ENCODE measurements at regions not wholly inside any gene's neighbourhood (a gene's known extent, or its start where the extent isn't known, plus 50 kb on each side); places are given as distances from the start of the nearest gene placed in this dataset.

DNA sequence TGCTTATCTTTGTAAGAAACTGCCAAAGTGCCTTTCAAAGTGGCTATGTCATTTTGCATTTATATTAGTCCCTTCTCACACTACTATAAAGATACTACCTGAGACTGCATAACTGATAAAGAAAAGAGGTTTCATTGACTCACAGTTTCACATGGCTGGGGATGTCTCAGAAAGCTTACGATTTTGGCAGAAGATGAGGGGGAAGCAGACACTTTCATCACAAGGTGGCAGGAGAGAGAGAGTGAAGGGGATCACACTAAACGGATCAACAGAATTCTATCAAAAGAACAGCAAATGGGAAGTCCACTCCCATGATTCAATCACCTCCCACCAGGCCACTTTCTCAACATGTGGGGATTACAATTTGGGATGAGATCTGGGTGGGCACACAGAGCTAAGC, 1352.0 kb upstream of the B3GALT2 start:
- no peak for DNase-seq (ENCODE audit: low spot score)

DNA sequence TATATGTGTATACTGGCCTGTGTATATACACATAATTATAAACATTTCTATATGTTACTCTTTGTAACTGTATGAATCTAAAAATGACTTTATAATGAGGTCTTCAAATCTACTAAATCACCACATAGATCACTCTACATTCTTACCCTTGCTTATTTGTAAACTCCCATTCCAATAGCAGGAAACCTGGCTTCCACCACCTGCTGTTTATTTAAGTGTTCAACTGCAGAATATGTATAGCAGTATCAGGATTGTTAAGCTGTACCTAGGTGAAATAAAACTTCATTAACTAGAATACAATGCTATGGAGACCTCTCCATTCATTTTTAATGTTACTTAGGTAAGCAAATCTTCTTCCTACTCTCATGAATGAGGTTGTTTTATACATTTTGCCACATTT, 1351.1 kb upstream of the B3GALT2 start:
- DNase-seq (ENCODE audit: low spot score) = no peak

DNA sequence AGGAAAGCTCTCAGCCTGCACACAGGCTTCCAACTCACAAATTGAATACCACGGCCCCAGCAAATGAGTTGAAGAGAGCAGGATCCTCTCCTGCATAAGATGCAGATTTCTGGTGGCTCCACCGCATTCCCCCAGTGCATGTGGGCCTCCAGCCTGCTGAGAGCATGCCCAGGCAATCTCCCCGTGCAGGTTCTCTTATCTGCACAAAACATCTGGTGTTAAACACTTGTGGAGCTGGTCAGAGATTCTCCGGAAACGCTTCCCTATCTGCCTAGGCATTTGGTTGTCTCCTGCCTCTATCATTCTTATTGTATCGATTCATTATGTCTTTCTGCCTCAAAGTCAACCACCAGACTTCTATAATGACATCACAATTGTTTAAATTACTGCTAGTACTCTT, 1349.0 kb upstream of the B3GALT2 start:
- DNase-seq (ENCODE audit: low spot score) = no peak

DNA sequence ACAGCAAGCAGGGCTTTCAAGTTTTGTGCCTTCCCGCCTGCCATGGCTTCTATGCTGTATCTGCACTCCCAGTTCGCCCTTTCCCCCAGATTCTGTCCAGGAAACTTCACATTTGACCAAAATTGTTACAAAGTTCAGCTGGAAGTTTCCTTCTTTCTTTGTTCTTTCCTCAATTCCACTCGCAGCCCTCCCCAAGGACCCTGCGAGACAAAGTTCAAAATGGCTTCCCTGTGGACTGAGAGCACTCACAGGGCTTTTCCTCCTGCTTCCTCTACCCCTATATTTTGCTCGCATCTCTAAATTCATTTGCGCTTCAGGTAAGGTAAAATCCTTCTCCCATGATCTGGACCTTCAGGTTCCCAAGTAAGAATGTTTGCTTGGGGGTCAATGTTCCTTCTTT, 1348.4 kb upstream of the B3GALT2 start:
- DNase-seq (ENCODE audit: low spot score) = no peak

DNA sequence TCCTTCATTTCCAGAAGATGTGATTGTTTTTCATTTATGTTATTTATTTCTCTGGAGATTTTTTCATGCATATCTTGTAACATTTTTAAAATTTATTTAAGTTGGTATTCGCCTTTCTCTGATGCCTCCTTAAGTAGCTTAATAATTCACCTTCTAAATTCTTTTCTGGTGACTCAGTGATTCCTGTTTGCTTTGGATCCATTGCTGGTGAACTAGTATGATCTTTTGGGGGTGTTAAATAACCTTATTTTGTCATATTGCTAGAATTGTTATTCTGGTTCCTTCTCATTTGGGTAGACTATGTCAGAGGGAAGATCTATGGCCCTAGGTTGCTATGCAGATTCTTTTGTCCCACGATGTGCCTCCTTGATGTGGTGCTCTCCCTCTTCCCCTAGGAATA, 1347.2 kb upstream of the B3GALT2 start:
- no peak for DNase-seq (ENCODE audit: low spot score)

DNA sequence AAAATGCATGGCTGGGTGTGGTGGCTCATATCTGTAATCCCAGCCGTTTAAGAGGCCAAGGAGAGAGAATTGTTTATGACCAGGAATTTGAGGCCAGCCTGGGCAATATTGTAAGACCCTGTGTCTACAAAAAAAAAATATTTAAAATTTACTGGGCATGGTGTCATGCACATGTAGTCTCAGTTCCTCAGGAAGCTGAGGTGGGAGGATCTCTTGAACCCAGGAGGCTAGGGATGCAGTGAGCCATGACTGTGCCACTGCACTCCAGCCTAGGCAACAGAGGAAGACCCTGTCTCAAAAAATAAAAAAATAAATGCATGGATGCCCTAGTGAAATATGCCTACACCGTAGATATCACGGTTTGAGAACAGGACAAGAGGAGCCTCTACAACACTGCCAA, 1331.2 kb upstream of the B3GALT2 start:
- no peak for DNase-seq (ENCODE audit: low spot score)

DNA sequence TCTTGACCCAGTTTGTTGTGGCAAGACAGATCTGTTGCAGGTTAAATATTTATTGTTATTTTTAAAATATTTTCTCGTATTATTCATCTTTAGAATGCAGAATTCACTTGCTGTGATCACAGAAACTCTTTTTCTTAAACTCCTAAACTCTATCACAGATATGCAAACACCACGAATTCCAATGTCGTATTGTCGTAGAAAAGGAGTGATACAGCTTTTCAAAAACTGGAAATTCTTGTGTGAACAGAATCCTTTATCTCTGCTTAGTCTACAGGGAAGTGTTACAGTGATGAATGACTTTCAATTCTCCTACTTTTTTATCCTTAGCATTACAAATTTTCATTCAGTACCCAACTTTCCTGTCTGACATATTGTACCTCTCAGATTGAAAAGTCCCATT, 1329.5 kb upstream of the B3GALT2 start:
- no peak for DNase-seq (ENCODE audit: low spot score)

DNA sequence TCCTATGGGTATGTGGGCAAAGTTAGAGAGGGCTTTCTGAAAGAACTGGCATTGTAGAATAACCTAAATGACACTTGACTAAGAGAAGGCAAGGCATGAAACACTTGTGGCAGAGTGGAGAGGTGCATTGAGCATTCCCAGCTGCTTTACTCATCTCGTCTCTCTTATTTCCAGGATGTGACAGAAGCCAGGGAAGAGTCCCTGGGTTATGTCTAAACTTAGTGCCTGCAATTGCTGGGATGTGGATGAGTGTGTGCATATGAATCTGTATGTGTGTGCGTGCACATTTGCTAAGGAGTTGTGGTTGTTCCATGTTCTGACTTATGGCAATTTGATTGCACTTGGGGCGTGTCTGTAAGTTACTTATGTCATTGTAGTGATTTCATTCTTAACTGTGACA, 1326.5 kb upstream of the B3GALT2 start:
- no peak for DNase-seq (ENCODE audit: low spot score)

DNA sequence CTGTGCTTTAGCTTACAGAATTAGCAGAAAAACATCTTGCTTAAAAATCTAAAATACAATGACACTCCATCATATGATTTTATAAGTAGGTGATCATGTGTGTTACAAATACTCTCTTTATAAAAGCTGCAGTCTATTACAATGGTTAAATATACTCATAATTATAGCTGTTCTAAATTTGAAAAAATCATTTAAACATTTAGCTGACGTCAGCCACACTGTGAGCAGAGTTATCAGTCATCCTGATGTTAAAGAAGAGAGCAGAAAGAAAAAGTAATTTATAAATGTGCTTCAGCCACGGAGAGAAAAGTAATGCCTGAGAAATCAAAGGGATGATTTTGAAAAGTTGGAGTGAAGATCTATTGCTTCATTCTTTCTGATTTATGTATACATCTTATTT, 1325.9 kb upstream of the B3GALT2 start:
- no peak for DNase-seq (ENCODE audit: low spot score)

DNA sequence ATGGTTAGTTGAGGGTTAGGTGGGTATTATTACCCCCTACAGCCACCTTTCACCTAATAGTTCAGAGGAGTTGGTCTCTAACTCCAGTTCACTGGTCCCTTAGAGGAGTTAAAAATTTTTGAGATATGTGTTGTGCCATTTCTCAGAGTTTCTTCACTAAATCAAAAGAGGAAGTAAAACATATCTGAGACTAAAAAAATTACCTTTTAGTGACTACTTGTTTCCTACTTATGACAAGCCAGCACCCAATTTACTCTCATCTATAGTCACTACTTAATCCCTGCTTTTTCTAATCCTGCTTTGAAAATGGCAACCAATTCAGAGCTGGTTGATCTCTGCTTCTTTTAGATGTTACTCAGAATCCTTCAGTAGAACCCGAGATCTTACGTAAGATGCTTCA, 1316.8 kb upstream of the B3GALT2 start:
- DNase-seq (ENCODE audit: low spot score) = no peak

DNA sequence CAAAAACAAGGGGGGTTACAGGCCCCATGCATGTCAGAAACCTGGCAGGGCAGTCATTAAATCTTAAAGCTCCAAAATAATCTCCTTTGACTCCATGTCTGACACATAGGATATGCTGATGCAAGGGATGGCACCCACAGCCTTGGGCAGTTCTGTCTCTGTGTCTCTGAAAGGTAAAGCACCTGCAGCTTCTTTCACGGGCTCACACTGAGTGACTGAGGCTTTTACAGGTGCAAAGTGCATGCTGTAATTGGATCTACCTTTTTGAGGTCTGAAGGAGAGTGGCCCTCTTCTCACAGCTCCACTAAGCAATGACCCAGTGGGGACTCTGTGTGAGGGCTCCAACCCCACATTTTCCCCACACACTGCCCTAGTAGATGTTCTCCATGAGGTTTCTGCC, 1309.0 kb upstream of the B3GALT2 start:
- no peak for DNase-seq (ENCODE audit: low spot score)

DNA sequence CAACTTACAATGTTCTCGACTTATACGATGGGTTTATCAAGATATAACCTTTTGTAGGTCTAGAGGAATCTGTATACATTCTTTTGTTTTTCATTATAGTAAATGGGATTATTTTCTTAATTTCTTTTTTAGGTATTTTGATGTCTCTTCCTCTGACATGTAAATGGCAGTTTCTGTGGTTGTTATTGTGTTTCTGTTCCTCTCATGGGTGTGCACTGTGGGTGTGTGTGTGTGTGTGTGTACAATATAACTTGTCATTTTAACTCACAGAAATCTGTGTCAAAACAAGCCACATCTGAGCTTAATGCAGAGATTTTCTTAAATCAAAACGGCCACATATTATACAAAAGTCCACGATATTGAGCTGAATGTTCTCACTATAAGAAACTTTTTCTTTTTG, 1300.8 kb upstream of the B3GALT2 start:
- no peak for DNase-seq (ENCODE audit: low spot score)

DNA sequence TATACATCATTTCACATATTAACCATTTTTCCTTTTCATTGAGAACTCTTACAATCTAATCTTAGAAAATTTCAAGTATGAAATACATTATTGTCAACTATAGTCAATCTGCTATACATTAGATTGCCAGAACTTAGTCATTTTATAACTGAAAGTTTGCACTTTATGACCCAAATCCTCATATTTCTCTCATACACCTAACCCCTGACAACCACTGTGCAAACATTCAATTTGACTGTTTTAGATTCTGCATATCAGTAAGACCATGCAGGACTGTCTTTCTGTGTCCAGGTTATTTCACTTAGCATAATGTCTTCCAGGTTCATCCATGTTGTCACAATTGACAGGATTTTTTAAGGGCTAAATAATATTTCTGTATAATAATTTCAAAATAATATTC, 1299.0 kb upstream of the B3GALT2 start:
- DNase-seq (ENCODE audit: low spot score) = no peak

DNA sequence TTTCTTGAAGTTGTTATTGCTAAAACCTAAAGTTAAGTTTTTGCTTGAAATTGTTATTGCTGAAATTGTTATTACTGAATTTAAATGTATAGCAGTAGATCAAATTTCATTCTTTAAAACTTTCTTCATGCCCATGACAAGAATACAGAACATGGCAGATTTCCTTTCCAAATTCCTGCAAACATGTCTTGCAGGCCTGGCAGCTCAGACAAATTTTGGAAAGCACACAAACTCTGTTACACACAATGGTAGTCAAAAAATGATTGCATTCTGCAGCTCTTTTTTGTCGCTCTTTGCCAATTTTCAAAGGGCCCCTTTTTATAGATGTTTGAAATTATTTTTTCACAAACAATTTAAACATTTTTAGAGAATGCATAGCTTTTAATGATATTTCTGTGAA, 1292.3 kb upstream of the B3GALT2 start:
- DNase-seq (ENCODE audit: low spot score) = no peak

DNA sequence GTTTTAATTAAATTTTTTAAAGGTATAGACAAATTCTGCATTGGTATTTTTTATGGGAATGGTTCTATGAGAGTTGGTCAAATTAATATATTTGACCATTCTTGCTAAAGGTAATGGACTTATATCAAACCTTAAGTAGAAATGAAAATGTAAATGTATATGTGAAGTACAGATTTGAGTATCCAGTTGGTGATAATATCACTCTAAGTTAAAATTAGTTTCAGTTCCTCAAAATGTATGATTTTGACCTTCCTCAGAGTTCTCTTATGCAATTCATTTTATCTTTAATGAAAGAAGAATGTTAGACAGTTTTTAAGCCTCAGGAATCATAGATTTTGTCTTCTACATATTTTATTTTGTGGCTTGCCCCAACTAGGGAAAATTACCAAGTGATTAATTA, 1291.5 kb upstream of the B3GALT2 start:
- no peak for DNase-seq (ENCODE audit: low spot score)

DNA sequence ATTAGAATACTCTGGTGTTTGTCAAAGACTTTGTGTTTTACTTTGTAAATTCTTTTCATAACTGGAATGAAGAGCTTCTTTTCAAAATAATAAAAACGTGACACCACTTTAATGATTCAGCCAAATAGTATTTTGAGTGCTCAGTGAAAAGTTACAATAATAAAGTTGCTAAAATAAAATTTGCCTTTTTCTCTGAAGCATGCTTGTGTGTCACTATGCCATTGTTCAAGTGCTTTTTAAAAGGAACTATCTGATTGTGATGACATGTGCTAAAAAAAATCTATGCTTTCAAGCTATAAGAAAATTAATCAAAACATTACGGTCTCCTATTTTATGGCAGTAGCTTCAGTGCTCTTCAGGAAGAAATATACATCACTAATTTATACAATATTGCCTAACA, 1290.5 kb upstream of the B3GALT2 start:
- no peak for DNase-seq (ENCODE audit: low spot score)

DNA sequence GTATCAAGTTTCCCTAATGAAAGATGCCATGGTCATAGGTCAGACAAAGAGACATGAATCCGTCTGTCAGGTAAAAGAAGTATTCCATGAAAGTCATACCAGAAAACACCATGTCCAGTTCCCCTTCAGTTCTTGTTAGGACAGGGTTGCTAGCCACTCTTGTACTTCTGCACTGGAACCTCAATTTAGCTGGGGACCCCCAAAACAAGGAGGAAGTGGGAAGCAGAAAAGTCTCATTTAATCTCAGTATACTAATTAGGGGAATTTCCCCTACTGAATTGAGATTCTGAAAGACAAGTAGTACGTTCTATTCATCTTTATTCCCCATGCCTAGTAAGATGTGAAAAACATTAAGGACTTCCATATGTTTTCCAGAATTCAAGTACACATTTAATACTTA, 1289.9 kb upstream of the B3GALT2 start:
- DNase-seq (ENCODE audit: low spot score) = no peak

DNA sequence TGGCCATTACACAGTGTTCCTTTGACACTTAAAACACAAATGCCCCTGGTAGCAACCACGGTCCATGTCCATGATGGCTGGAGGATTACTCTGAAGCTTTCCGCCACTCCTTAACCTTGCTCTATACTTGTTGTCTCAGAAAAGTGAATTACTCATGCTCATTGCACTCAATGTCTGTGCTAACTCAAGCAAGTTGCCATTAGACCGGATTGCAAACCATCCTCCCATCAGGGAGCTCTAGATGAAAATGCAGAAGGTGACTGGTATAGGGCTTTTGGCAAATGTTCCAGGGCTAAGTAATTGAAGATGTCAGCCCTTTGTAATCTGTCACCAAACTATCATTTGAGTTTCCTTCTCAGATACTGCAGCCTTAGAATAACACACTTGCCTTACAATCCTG, 1288.3 kb upstream of the B3GALT2 start:
- DNase-seq (ENCODE audit: low spot score) = no peak

DNA sequence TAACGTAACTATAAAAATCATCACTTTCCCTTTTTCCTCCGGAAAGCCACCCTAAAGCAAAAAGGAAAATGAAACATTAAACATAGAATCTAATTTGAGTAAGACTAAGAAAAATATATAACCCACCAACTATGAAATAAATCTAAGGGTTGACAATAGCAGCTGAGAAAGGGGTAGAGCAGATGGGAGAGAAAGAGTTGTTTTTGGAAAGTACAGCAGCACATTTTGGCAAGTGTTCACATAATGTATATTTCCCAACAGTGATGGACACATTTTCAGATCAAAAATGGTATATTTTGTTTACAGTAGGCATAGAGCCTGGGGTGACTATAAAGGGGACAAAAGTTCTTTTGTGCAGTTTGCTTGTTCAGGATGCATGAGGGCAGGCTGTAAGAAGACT, 1287.4 kb upstream of the B3GALT2 start:
- DNase-seq (ENCODE audit: low spot score) = no peak

DNA sequence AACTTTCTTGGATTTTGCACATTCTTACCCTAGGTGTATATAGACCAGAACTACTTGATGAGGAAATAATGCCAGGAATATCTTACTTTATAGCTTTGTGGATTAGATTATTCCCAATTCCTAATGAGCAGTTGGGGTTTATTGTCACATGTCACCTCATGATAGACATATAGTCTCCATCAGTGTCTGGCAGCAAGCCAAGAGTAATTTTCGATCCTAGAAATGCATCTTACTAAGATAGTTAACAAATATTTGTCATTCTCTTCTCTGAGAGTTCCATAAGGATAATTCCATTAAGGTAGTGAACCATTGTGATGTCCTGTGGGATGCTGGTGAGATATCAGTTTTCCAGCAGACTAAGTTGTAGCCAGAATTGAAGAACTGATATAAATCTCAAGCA, 1282.9 kb upstream of the B3GALT2 start:
- no peak for DNase-seq (ENCODE audit: low spot score)

DNA sequence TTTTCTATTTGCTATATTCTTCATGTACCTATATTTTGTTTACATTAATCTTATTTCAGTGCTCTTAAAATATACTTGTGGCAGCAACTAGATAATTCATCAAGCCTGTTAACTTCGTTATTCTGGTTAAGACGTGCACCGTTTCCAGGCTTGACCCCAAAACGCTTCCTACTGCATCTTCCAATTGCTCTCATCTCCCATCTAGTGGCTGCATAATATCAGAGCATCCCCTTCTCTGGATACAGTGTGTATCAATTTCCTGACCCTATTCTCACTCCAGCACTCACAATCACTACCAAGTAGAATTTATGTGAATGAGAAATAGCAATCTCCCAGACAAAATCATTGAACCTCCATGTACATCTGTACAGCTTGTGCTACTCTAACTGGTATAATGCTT, 1280.3 kb upstream of the B3GALT2 start:
- no peak for DNase-seq (ENCODE audit: low spot score)

DNA sequence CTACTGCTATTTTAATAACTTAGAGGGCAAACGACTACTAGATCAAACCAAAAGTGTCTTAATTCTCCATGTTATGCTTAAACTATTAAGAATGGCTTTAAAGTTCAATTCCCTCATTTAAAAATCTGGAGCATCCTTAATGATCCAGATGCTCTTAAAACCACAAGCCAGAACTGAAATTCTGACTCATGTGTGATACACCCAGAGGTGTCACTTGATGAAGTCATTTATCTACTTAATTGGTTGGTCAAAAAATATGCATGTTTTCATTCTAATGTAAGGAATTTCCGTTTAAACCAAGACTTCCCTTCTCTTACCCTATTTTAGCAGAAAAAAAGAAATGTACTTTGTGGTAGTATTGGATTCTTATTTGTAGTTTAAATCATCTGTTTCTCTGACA, 1261.2 kb upstream of the B3GALT2 start:
- no peak for DNase-seq (ENCODE audit: low spot score)

DNA sequence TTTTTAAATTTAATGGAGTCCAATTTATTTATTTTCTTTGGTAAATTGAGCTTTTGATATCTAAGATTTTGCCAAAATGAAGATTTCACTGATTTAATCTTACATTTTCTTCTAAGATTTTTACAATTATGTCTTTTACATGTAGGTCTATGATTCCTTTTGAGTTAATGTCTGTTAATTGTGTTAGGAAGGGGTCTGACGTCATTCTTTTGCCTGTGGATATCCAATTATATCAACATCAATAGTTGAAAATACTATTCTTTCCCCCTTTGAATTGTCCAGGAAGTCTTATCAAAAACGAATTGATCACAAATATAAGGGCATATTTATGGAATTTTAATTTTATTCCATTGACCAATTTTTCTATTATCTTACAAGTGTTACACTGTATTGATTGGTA, 1258.8 kb upstream of the B3GALT2 start:
- no peak for DNase-seq (ENCODE audit: low spot score)

DNA sequence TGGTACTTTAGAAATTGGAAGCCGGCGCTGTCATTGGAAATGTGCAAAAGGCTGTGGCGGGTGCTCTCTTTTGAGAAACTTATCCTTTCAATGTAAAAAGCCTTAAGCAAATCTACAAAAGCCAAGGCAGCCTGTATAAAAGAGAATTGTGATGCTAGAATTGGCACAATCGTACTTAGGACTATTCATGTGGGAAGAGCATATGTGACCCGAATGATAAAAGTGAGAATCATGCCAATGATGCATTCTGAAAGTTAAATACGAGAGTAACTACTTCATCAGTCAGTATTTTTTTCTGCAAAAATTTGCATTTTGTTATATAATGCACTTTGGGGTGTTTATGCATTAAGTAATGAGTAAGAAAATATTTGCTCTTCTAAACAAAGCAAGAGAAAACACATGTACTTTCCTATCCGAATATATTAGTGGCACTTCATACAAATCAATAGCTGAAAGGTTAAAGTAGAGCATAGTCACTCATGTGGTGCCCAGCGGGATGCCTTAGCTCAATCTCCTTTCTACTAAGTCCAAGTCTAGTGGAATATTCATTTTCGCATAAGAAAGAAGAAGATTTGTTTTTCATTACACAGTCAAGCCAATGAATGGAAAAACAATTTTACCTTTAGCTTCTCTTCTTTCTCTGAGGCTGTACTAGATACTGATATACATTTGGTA, 1256.6 kb upstream of the B3GALT2 start:
- DNase-seq (ENCODE audit: low spot score) = no peak

DNA sequence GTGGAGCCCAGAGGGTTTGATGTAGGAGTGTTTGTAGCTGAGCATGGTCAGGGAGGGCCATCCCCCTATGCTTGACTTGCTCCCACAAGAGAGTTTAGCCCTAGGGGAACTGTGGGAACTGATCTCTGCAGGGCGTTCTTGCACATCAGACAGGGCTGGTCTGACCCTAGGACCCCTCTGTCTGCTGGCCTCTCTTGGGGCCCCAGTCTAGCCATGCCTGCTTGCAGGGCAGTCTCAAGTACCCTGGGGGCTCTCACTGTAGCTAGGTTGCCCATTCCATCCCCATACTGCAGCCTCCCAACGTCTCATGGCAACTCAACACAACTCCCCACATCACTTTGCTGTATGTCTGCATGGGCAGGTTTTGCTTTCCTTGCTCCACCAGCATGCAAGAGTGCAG, 1250.7 kb upstream of the B3GALT2 start:
- no peak for DNase-seq (ENCODE audit: low spot score)
